Naive thymus-derived CD4-positive, alpha-beta T cell (primary cell): ENCODE measurements at regions not wholly inside any gene's neighbourhood (a gene's known extent, or its start where the extent isn't known, plus 50 kb on each side); places are given as distances from the start of the nearest gene placed in this dataset.

ENCODE experiments used
- ATAC-seq: fragments of 150-1000 bp; cut with Tn5 transposase; 2 replicates; pipeline ENCODE4 v1.10.0; 2021; ENCODE audit warnings: mild to moderate bottlenecking, moderate library complexity
- CTCF ChIA-PET: fragments of 350-600 bp; sonication (Branson Sonifier 250); formaldehyde crosslinking; loops from one replicate; lab custom pipeline; 2021; ENCODE audit warnings: antibody characterized with exemption; lab: Charles Lee
- POLR2A ChIA-PET: fragments of 350-600 bp; sonication (Branson Sonifier 250); formaldehyde crosslinking; loops from one replicate; lab custom pipeline; 2021; ENCODE audit warnings: antibody characterized with exemption, inconsistent platforms; lab: Charles Lee
- DNase-seq, 9 donors: peaks; one replicate each; pipeline versions ENCODE4 v3.0.0 to v3.0.0-alpha.2; 2020 to 2022; ENCODE audit warnings: mixed read lengths in 1 of 9
- H3K27ac ChIP-seq: one replicate; pipeline ENCODE4 v1.7.0; 2013; ENCODE audit warnings: mild to moderate bottlenecking, low read depth, low read length, moderate library complexity
- H3K27me3 ChIP-seq, 2 donors: one replicate each; pipeline ENCODE4 v1.7.0; 2013; ENCODE audit warnings: low read length in 2 of 2, mild to moderate bottlenecking in 2 of 2, moderate library complexity in 2 of 2; ENCODE audit not compliant: control insufficient read depth in 2 of 2, insufficient read depth in 2 of 2
- H3K36me3 ChIP-seq, 3 experiments: 1 replicate in 2 of 3; 2 replicates in 1 of 3; pipeline ENCODE4 v1.7.0; 2013; ENCODE audit warnings: low read length in 3 of 3, mild to moderate bottlenecking in 3 of 3, moderate library complexity in 1 of 3; ENCODE audit not compliant: insufficient read depth in 3 of 3, control insufficient read depth in 2 of 3
- H3K4me1 ChIP-seq, 2 donors: one replicate each; pipeline ENCODE4 v1.7.0; 2013; ENCODE audit warnings: low read length in 2 of 2, mild to moderate bottlenecking in 2 of 2, moderate library complexity in 1 of 2; ENCODE audit not compliant: control insufficient read depth in 2 of 2, insufficient read depth in 2 of 2
- H3K4me3 ChIP-seq: 2 replicates; pipeline ENCODE4 v1.7.0; 2013; ENCODE audit warnings: mild to moderate bottlenecking, low read length
- H3K9me3 ChIP-seq, 3 experiments: 1 replicate in 2 of 3; 2 replicates in 1 of 3; pipeline ENCODE4 v1.7.0; 2013; ENCODE audit warnings: low read length in 3 of 3; ENCODE audit not compliant: control insufficient read depth in 2 of 3
- H3K27ac Mint-ChIP-seq, 9 donors: one replicate each; pipeline ENCODE4 v1.8.0; 2020 to 2022; ENCODE audit warnings: mixed read lengths in 9 of 9, mild to moderate bottlenecking in 8 of 9, moderate library complexity in 5 of 9, inconsistent platforms in 2 of 9
- H3K27me3 Mint-ChIP-seq, 5 donors: one replicate each; pipeline ENCODE4 v1.8.0; 2021 to 2022; ENCODE audit warnings: mixed read lengths in 5 of 5, mild to moderate bottlenecking in 1 of 5
- H3K36me3 Mint-ChIP-seq, 5 donors: one replicate each; pipeline ENCODE4 v1.8.0; 2020 to 2022; ENCODE audit warnings: mixed read lengths in 5 of 5, mild to moderate bottlenecking in 3 of 5, inconsistent platforms in 1 of 5
- H3K4me1 Mint-ChIP-seq, 7 donors: one replicate each; pipeline ENCODE4 v1.8.0; 2020 to 2022; ENCODE audit warnings: mixed read lengths in 7 of 7, mild to moderate bottlenecking in 3 of 7, inconsistent platforms in 1 of 7
- H3K4me3 Mint-ChIP-seq, 10 donors: one replicate each; pipeline ENCODE4 v1.8.0; 2020 to 2022; ENCODE audit warnings: mild to moderate bottlenecking in 10 of 10, mixed read lengths in 10 of 10, moderate library complexity in 6 of 10, inconsistent platforms in 2 of 10
- H3K9me3 Mint-ChIP-seq, 11 donors: one replicate each; pipeline ENCODE4 v1.8.0; 2020 to 2022; ENCODE audit warnings: mixed read lengths in 11 of 11, mild to moderate bottlenecking in 4 of 11, inconsistent platforms in 1 of 11, moderate library complexity in 1 of 11
- intact Hi-C, 2 donors: fragments of 100-400 bp; cut with micrococcal nuclease; formaldehyde crosslinking; loops; one replicate each; pipeline ENCODE4 v1.15.1; 2023

- Histone ChIP-seq H3K4me3 (no peak overlapping the region), H3K36me3 (no peaks in the 10 kb centered on the region), H3K9me3 (no peaks in the 10 kb centered on the region), H3K27me3 (no peaks in the 10 kb centered on the region), H3K27ac (no peak overlapping the region), H3K4me1 (no peaks in the 10 kb centered on the region)
- CTCF ChIA-PET = no interaction called here
- H3K36me3 Mint-ChIP-seq = no peaks in the 10 kb centered on the region
- POLR2A ChIA-PET = no interaction called here
- intact Hi-C loops = no loop called here
- no peak for DNase-seq
- no peak overlapping the region for H3K4me3 Mint-ChIP-seq
- peaks cover 0 to 8% (median 0%) of the 10 kb centered on the region in 11 donors for H3K9me3 Mint-ChIP-seq
- peaks cover 0 to 5% (median 0%) of the 10 kb centered on the region in 5 donors for H3K27me3 Mint-ChIP-seq
- no peak overlapping the region for H3K27ac Mint-ChIP-seq
- ATAC-seq = no peak
- peaks cover 0 to 2% (median 0%) of the 10 kb centered on the region in 7 donors for H3K4me1 Mint-ChIP-seq
Measured at GRCh38 chr13:106786006-106786563, 218.1 kb upstream of the ARGLU1 start.

GRCh38 chr13:106774621-106775020 lies 206.7 kb upstream of the ARGLU1 start:
- Mint-ChIP-seq H3K27me3 (peaks cover 0 to 5% (median 0%) of the 10 kb centered on the region in 5 donors), H3K4me1 (no peaks in the 10 kb centered on the region), H3K27ac (no peak overlapping the region), H3K9me3 (peaks cover 0 to 14% (median 7%) of the 10 kb centered on the region in 11 donors), H3K4me3 (no peak overlapping the region), H3K36me3 (no peaks in the 10 kb centered on the region)
- intact Hi-C loops = no loop called here
- POLR2A ChIA-PET = no interaction called here
- no peaks in the 10 kb centered on the region for H3K4me1 ChIP-seq
- H3K27me3 ChIP-seq = no peaks in the 10 kb centered on the region
- no peak overlapping the region for H3K27ac ChIP-seq
- DNase-seq (no peak), ATAC-seq (no peak)
- no peak overlapping the region for H3K4me3 ChIP-seq
- CTCF ChIA-PET = no interaction called here
- H3K36me3 ChIP-seq = no peaks in the 10 kb centered on the region
- no peaks in the 10 kb centered on the region for H3K9me3 ChIP-seq

DNA sequence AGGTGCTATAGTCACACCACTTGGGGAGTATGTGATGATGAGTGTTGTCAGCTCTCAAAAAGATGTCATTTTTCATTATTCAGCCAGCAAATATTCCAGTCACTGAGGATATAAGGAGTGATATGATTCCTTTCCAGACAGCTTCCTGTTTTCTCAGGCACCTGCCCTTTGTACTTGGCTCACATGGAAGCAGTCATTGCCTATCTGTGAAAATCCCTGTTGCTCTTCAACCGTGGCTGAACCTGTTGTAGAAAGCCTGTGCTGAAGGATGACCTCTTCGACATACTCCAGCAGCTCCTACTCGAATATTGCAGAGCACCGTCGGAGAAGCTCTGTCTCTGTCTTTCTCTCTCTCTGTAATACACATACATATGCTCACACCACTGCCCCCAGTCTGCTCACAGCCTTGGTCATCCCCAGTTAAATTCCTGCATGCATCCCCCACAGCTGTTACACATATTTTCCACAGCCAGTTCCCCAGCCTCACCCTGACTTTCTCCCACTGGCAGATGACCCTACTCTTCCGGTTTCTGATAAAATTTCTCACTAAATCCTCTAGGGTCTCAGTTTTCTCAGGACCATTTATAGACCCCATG lies 204.2 kb upstream of the ARGLU1 start:
- ChIA-PET CTCF (no interaction called here), POLR2A (no interaction called here)
- no peak overlapping the region for H3K27ac ChIP-seq
- Mint-ChIP-seq H3K4me1 (no peaks in the 10 kb centered on the region), H3K27me3 (peaks cover 0 to 5% (median 0%) of the 10 kb centered on the region in 5 donors), H3K27ac (no peak overlapping the region), H3K4me3 (no peak overlapping the region), H3K36me3 (no peaks in the 10 kb centered on the region), H3K9me3 (peaks cover 4 to 25% (median 14%) of the 10 kb centered on the region in 11 donors)
- no peaks in the 10 kb centered on the region for H3K36me3 ChIP-seq
- intact Hi-C loops = no loop called here
- H3K4me3 ChIP-seq = no peak overlapping the region
- ATAC-seq = no peak
- DNase-seq = no peak
- H3K27me3 ChIP-seq = no peaks in the 10 kb centered on the region
- no peaks in the 10 kb centered on the region for H3K4me1 ChIP-seq
- no peaks in the 10 kb centered on the region for H3K9me3 ChIP-seq

- Mint-ChIP-seq H3K9me3 (peaks cover 1 to 15% (median 8%) of the 10 kb centered on the region in 11 donors), H3K27me3 (peaks cover 0 to 4% (median 0%) of the 10 kb centered on the region in 5 donors), H3K36me3 (no peaks in the 10 kb centered on the region), H3K4me1 (no peaks in the 10 kb centered on the region), H3K4me3 (no peak overlapping the region), H3K27ac (no peak overlapping the region)
- Histone ChIP-seq H3K27me3 (no peaks in the 10 kb centered on the region), H3K9me3 (no peaks in the 10 kb centered on the region), H3K4me1 (no peaks in the 10 kb centered on the region), H3K27ac (no peak overlapping the region), H3K36me3 (no peaks in the 10 kb centered on the region), H3K4me3 (no peak overlapping the region)
- ChIA-PET CTCF (no interaction called here), POLR2A (no interaction called here)
- intact Hi-C loops = no loop called here
- DNase-seq (no peak), ATAC-seq (no peak)
Measured at GRCh38 chr13:106768991-106769390, 201.1 kb upstream of the ARGLU1 start.

DNA sequence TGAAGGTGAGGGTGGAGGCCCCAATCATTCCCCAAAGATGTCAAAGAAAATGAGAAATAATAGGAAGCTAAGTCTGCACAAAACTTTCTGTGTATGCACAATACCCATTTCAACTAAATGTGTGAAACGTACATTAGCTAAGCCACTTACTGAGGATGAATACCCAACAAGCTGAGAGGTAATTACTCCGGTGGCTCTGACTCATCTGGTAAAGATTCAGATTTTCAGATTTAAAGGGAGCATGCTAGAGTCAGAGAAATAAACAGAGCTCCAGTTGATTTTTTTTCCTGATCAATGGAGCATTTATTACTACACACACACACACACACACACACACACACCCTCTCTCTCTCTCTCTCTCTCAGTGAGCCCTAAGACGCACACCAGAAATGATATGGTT lies 194.8 kb upstream of the ARGLU1 start:
- ATAC-seq (no peak), DNase-seq (no peak)
- no peak overlapping the region for H3K4me3 Mint-ChIP-seq
- H3K9me3 ChIP-seq = no peaks in the 10 kb centered on the region
- H3K4me1 Mint-ChIP-seq = no peaks in the 10 kb centered on the region
- H3K27ac ChIP-seq = no peak overlapping the region
- no peak overlapping the region for H3K4me3 ChIP-seq
- no peaks in the 10 kb centered on the region for H3K27me3 ChIP-seq
- no peaks in the 10 kb centered on the region for H3K36me3 ChIP-seq
- intact Hi-C loops = no loop called here
- no peaks in the 10 kb centered on the region for H3K4me1 ChIP-seq
- H3K27ac Mint-ChIP-seq = no peak overlapping the region
- POLR2A ChIA-PET = no interaction called here
- peaks cover 0 to 7% (median 5%) of the 10 kb centered on the region in 11 donors for H3K9me3 Mint-ChIP-seq
- CTCF ChIA-PET = interaction anchor here (0.6 kb wide), 1 partner anchor 1819 kb away, joined by 3 read pairs; no protein-coding TSS in a partner anchor
- peaks cover 0 to 8% (median 0%) of the 10 kb centered on the region in 5 donors for H3K27me3 Mint-ChIP-seq
- H3K36me3 Mint-ChIP-seq = no peaks in the 10 kb centered on the region

- H3K9me3 Mint-ChIP-seq = peaks cover 0 to 4% (median 0%) of the 10 kb centered on the region in 11 donors
- POLR2A ChIA-PET = no interaction called here
Measured at GRCh38 chr13:106756446-106756845, 188.5 kb upstream of the ARGLU1 start.

DNA sequence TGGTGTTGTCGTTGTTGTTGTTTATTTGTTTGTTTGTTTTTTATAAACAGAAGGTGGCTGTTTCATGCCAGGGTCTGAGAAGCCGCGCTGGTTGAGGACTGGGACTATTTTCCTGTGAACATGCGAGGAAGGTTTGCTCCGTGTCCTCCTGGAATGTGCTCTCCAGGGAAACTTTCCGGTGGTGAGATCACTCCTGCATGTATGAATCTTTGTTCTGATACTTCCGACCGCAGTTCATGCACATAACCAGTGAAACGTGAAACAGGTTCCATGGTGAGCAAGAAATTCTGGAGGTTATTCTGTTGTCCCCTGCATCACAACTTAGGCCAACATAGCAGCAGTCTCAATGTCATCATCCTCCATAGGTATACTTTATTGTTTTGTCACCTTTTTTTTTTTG lies 187.6 kb upstream of the ARGLU1 start:
- peaks cover 0 to 32% (median 18%) of the 10 kb centered on the region in 5 donors for H3K27me3 Mint-ChIP-seq
- intact Hi-C loops = no loop called here
- H3K4me3 ChIP-seq = no peak overlapping the region
- no peaks in the 10 kb centered on the region for H3K36me3 Mint-ChIP-seq
- peaks cover 0 to 8% (median 4%) of the 10 kb centered on the region in 7 donors for H3K4me1 Mint-ChIP-seq
- peaks cover 0 to 6% of the 10 kb centered on the region in 2 donors for H3K27me3 ChIP-seq
- ATAC-seq = no peak
- H3K9me3 Mint-ChIP-seq = peaks cover 0 to 4% (median 0%) of the 10 kb centered on the region in 11 donors
- H3K27ac Mint-ChIP-seq = no peak overlapping the region
- no peaks in the 10 kb centered on the region for H3K4me1 ChIP-seq
- ChIA-PET POLR2A (no interaction called here), CTCF (no interaction called here)
- DNase-seq = no peak
- H3K27ac ChIP-seq = no peak overlapping the region
- H3K9me3 ChIP-seq = no peaks in the 10 kb centered on the region
- H3K36me3 ChIP-seq = no peaks in the 10 kb centered on the region
- H3K4me3 Mint-ChIP-seq = no peak overlapping the region

More at GRCh38 chr13:106756446-106756845, 188.5 kb upstream of the ARGLU1 start:
- H3K36me3 Mint-ChIP-seq = no peaks in the 10 kb centered on the region
- no peak overlapping the region for H3K4me3 Mint-ChIP-seq
- peaks cover 0 to 8% (median 4%) of the 10 kb centered on the region in 7 donors for H3K4me1 Mint-ChIP-seq
- H3K27ac Mint-ChIP-seq = no peak overlapping the region
- peaks cover 0 to 6% of the 10 kb centered on the region in 2 donors for H3K27me3 ChIP-seq
- H3K9me3 ChIP-seq = no peaks in the 10 kb centered on the region
- ATAC-seq = no peak
- no peaks in the 10 kb centered on the region for H3K4me1 ChIP-seq
- H3K27ac ChIP-seq = no peak overlapping the region
- intact Hi-C loops = no loop called here
- H3K4me3 ChIP-seq = no peak overlapping the region
- peaks cover 0 to 30% (median 18%) of the 10 kb centered on the region in 5 donors for H3K27me3 Mint-ChIP-seq
- DNase-seq = no peak
- CTCF ChIA-PET = no interaction called here
- H3K36me3 ChIP-seq = no peaks in the 10 kb centered on the region
